GM12891 (cell line): ENCODE measurements at regions not wholly inside any gene's neighbourhood (a gene's known extent, or its start where the extent isn't known, plus 50 kb on each side); places are given as distances from the start of the nearest gene placed in this dataset.
"Not testable (repeated sequence)": the region's sequence is repeated elsewhere in the genome, so short reads cannot be mapped to it uniquely, and the experiment has no call there.

Source experiments
- POLR2A ChIP-seq: IDR thresholded peaks from 2 replicates; pipeline ENCODE4 v1.6.1; 2011; ENCODE audit warnings: low read depth, low read length, control low read depth
- POLR2AphosphoS5 ChIP-seq: IDR thresholded peaks from 2 replicates; pipeline ENCODE4 v1.6.1; 2011; ENCODE audit warnings: low read depth, low read length, control low read depth
- SPI1 ChIP-seq: IDR thresholded peaks from 2 replicates; pipeline ENCODE4 v1.6.1; 2011; ENCODE audit warnings: low read depth, low read length, control low read depth
- TAF1 ChIP-seq: IDR thresholded peaks from 2 replicates; pipeline ENCODE4 v1.6.1; 2011; ENCODE audit warnings: low read depth, low read length, control low read depth

DNA sequence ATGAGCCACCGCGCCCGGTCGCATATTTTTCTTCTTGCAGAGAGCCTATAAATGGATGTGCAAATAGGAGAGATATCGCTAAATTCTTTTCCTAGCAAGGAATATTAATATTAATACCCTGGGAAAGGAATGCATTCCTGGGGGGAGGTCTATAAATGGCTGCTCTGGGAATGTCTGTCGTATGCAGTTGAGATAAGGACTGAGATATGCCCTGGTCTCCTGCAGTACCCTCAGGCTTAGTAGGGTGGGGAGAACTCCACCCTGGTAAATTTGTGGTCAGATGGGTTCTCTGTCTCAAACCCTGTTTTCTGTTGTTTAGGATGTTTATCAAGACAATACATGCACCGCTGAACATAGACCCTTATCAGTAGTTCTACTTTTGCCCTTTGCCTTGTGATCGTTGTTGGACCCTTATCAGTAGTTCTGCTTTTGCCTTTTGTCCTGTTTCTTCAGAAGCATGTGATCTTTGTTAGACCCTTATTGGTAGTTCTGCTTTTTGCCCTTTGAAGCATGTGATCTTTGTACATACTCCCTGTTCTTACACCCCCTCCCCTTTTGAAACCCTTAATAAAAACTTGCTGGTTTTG lies 80.7 kb downstream of the SDR9C7 start:
- TF ChIP-seq POLR2AphosphoS5, POLR2A, SPI1, TAF1: not testable (repeated sequence)
